Thyroid gland (tissue), 4 donors: ENCODE measurements at regions not wholly inside any gene's neighbourhood (a gene's known extent, or its start where the extent isn't known, plus 50 kb on each side); places are given as distances from the start of the nearest gene placed in this dataset.

Experiments used
- CTCF ChIP-seq, 6 experiments: fragments of 200-600 bp in 3 of 6; fragments of 450-650 bp in 3 of 6; sonication (generic) in 3 of 6; IDR thresholded peaks; one replicate each; pipeline ENCODE4 v1.5.1; 2016 to 2019; ENCODE audit warnings: antibody characterized with exemption in 6 of 6, mild to moderate bottlenecking in 2 of 6, inconsistent platforms in 1 of 6, moderate library complexity in 1 of 6
- POLR2A ChIP-seq, 2 donors: fragments of 450-650 bp; IDR thresholded peaks; one replicate each; pipeline ENCODE4 v1.6.1; 2017; ENCODE audit warnings: antibody characterized with exemption in 2 of 2, mild to moderate bottlenecking in 2 of 2, moderate library complexity in 1 of 2

GRCh38 chr6:144921206-144921975, 636.3 kb downstream of the UTRN start:
- no peak for TF ChIP-seq CTCF (IDR thresholded peaks at IDR 0.05)
- TF ChIP-seq POLR2A (IDR thresholded peaks at IDR 0.05), result no peak
